ENCODE measurements at regions not wholly inside any gene's neighbourhood (a gene's known extent, or its start where the extent isn't known, plus 50 kb on each side); places are given as distances from the start of the nearest gene placed in this dataset.

- TF ChIP-seq CTCF (IDR thresholded peaks at IDR 0.05; ENCODE audit: low read length) (peak; percentile 52), EZH2 (IDR thresholded peaks at IDR 0.05; ENCODE audit: borderline replicate concordance, low read length) (no peak)
Measured at GRCh38 chr10:6669269-6669859, 89.3 kb upstream of the PRKCQ start.
